Fibroblast of lung (primary cell): ENCODE measurements at regions not wholly inside any gene's neighbourhood (a gene's known extent, or its start where the extent isn't known, plus 50 kb on each side); places are given as distances from the start of the nearest gene placed in this dataset.

Source experiments
- EZH2 ChIP-seq: IDR thresholded peaks from 2 replicates; pipeline ENCODE4 v1.5.1; 2012; ENCODE audit warnings: low read length, control low read depth, mild to moderate bottlenecking; ENCODE audit errors: missing control alignments
- TF ChIP-seq, protein P1 (sequence below), 2 donors: IDR thresholded peaks in 1 of 2; conservative IDR thresholded peaks in 1 of 2; 1 replicate in 1 of 2; 2 replicates in 1 of 2; pipeline ENCODE4 v1.5.1; 2011 to 2012; ENCODE audit warnings: low read length in 2 of 2, control low read depth in 1 of 2, inconsistent platforms in 1 of 2, low read depth in 1 of 2, mild to moderate bottlenecking in 1 of 2

GRCh38 chr6:73884540-73884939, 188.5 kb downstream of the CD109 start:
- TF ChIP-seq, protein P1, sequence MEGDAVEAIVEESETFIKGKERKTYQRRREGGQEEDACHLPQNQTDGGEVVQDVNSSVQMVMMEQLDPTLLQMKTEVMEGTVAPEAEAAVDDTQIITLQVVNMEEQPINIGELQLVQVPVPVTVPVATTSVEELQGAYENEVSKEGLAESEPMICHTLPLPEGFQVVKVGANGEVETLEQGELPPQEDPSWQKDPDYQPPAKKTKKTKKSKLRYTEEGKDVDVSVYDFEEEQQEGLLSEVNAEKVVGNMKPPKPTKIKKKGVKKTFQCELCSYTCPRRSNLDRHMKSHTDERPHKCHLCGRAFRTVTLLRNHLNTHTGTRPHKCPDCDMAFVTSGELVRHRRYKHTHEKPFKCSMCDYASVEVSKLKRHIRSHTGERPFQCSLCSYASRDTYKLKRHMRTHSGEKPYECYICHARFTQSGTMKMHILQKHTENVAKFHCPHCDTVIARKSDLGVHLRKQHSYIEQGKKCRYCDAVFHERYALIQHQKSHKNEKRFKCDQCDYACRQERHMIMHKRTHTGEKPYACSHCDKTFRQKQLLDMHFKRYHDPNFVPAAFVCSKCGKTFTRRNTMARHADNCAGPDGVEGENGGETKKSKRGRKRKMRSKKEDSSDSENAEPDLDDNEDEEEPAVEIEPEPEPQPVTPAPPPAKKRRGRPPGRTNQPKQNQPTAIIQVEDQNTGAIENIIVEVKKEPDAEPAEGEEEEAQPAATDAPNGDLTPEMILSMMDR (conservative IDR thresholded peaks at IDR 0.05 in 1 of 2, IDR thresholded peaks at IDR 0.05 in 1 of 2; ENCODE audit: low read depth in 1 of 2, low read length in 2 of 2) = no peak
- TF ChIP-seq EZH2 = no peak
